HG03354 (cell line): ENCODE measurements at regions not wholly inside any gene's neighbourhood (a gene's known extent, or its start where the extent isn't known, plus 50 kb on each side); places are given as distances from the start of the nearest gene placed in this dataset.

Experiments used
- ATAC-seq: cut with Tn5 transposase; IDR thresholded peaks from one replicate; pipeline ENCODE4 v1.9.1; 2021; ENCODE audit warnings: mild to moderate bottlenecking; ENCODE audit not compliant: unreplicated experiment, poor library complexity, severe bottlenecking

- no peak for ATAC-seq
Measured at GRCh38 chr4:111499706-111500105, 645.5 kb upstream of the FAM241A start.

DNA sequence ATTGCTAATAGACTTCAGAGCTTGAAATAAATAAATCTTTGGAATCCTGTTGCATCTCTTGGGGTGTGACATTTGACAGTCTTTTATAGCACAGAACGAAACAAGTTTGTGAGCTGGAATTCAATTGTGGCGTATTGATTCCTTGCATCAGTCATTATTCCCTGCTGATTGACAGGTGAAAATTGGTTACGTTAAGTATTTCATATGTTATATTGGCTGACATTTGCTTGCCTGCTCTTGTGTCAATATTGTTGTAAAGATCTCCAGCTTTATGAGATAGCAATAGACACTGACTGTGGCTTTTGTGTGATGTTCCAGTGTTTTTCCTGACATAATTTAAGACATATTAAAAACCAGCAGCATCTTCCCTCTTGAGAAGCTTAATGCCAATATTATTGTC lies 644.4 kb upstream of the FAM241A start:
- no peak for ATAC-seq

GRCh38 chr4:111501946-111502345 lies 643.3 kb upstream of the FAM241A start:
- no peak for ATAC-seq

DNA sequence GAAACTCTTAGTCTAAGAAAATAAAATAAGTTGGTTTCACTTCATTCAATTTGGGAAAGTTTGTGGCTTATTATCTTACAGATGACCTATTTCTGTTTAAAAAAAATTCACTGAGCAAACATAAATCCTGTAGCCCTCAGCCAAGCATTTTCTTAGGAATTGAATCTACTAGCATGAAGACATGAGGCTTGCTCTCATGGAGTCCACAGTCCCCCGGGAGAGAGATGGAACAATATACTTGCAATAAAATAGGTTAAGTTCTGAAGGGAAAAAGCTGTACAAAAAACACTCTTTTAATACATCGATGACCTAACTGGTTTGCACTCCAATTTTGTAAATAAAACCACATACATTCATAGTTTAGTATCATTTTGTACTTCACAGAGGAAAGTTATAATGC lies 642.6 kb upstream of the FAM241A start:
- no peak for ATAC-seq

- ATAC-seq, result no peak
Measured at GRCh38 chr4:111506706-111507105, 638.5 kb upstream of the FAM241A start.

DNA sequence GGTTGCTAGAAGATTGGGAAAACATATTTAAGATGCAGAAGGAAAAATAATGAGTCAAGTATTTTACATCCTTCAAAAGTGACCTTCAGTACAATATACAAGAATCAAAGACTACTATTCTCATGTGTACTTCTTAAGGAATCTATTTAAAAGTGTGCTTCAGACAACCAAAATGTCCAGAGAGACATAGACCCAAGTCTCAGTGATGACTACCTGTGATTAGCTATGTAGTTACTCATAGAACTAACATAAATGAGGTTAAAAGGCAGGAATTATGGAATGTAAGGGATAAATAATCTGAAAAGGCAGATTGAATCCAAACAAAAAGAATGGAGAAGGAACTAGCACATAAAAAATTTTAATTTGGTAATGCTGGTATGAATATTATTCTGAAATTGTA lies 634.7 kb upstream of the FAM241A start:
- ATAC-seq, result no peak

DNA sequence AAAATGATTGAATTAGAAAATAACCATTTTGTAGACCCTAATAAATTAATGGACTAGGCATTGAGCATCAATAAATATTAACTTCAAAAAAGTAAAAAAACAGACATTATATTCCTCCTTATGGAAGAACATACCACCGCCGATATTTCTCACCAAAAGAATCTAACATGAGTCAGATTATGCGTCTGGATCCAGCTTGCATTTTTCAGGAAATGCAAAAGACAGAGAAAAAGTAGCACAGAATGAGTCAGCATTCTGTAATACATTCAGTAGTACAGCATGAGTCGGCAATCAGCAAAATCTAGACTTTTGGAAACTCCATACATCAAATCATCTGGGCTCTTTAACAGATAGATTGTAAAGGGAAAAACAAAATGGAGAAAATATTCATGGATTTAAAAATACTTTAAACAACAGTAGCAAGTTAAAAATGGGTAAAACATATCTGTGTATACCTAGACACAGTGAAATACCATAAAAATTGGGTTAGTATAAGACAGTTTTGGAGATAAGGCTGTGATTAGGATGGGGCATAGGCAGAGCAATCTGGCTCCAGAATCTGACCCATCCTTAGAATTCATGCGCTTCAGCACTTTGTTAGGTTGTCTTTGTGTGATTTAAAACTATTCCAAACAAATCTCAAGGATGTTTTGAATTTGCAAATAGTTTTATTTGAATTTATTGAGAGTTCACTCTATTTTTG lies 633.0 kb upstream of the FAM241A start:
- no peak for ATAC-seq

GRCh38 chr4:111519683-111520082 lies 625.6 kb upstream of the FAM241A start:
- no peak for ATAC-seq

GRCh38 chr4:111530446-111530845 lies 614.8 kb upstream of the FAM241A start:
- ATAC-seq, result no peak

DNA sequence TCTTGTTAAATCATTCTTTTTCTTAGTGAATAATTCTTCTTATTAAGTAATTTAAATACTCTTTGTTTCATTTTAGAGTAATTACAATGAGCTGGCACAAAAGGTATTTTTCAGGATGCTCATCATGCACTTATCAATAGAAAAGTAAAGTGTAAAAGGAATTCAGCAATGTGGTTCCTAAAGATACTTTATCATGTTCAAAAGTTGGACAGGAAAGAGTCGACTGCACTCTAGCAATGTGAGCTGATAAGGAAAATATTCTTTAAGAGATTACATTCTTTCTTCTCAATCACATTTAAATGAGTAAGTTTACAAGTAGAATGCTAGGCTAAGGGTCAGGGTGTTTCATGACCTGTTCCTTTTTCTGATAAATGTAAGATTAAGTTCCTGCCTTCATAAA lies 609.5 kb upstream of the FAM241A start:
- no peak for ATAC-seq

- ATAC-seq, result no peak
Measured at GRCh38 chr4:111537165-111537564, 608.1 kb upstream of the FAM241A start.

DNA sequence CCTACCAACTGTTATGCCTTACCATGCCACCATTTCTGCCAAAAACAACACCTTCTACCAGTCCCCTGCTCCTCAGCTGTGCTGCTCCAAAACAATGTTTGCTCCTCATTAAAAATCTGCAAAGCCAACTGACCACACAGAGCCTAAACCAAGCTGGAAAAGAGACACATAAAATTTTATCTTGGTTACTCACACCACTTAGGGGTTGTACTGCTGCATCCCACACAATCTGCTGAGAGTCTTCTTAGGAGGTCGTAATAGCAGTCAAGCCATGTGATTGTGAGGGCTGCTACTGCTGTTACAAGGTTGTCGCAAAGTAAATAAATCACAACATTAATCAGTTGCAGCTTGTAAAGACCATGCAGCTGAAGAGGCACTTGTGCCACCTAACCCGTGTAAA lies 607.4 kb upstream of the FAM241A start:
- ATAC-seq, result no peak

- no peak for ATAC-seq
Measured at GRCh38 chr4:111540671-111541070, 604.6 kb upstream of the FAM241A start.

DNA sequence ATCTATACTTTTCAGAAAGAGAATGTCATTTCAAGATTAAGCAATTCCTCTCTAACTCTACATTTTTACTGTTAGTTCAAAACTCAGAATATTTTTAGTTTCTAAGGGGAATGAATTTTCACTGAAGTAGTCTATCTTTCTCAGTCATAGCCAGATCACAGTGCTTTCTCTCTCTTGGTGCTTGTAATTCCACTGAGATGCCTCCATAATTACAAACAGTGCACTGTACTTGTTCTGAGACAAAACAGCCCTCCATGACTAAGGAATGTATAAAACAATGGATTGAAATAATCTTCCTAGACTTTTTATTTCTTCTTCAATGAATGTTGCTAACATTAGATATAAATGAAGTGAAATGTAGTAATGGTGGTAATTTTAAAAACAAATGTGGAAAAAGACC lies 603.2 kb upstream of the FAM241A start:
- no peak for ATAC-seq

DNA sequence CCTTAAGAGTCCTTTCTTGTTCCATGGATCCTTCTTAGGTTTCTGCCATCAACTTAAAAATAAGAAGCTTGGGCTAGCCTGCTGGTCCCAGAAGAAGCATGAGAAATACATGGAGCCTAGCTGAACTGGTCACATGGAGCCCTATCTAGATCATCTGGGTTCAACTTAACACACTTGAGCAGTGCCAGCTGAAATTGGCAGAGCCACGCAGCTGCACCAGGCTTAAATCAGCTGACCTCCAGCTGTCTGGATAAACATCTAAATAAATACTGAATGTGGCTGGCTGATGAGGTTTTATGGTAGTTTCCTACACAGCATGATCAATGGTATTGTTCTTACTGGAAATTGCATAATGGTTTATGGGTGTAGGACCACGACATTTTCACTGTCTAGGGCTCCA lies 598.4 kb upstream of the FAM241A start:
- no peak for ATAC-seq

DNA sequence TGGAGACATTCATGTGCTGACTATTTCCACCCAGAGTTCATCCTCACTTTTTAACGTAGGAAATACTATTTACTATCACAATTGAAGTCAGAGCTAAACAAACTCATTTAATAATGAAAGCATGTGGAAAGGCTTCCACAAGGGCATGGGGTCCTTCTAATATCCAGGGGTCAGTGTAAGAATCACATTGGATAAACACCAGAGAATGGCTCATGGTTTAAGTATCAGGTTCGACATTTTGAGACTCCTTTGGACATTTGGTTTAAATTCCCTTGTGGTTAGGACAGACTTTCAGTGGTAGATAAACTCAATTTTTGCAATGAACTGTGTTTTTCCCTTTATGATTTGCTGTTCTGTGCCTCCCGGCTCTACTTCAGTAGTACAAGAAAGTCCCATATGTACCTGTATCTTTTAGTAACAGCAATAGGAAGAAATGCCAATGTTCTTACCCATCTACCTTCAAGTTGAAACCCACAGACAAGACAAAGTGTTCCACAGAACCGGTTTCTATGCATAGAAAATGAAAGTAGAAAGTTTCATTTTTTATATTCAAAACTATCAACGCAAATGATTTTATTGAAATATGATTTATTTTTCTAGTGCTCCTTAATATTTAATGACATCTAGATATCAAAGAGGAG lies 589.0 kb upstream of the FAM241A start:
- no peak for ATAC-seq

GRCh38 chr4:111556851-111557250 lies 588.4 kb upstream of the FAM241A start:
- no peak for ATAC-seq

- no peak for ATAC-seq
Measured at GRCh38 chr4:111562826-111563225, 582.4 kb upstream of the FAM241A start.

- no peak for ATAC-seq
Measured at GRCh38 chr4:111572470-111572869, 572.8 kb upstream of the FAM241A start.

DNA sequence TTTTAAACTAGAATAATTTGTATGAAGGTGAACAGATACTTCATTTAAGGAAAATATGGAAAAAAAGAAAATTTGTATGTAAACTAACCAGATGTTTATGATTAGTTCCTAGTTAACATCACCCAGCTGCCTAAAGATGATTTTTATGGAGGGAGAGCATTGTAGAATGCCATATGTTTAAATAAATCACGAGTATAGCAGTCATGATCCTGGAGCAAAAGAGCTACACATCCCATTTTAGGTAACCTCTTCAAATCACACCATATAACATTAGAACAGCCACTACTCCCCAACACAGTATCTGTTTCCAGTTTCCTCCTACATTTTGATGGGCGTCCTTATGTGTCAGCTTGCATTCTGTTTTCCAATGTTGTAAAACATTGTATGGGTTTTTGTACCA lies 571.9 kb upstream of the FAM241A start:
- ATAC-seq, result no peak

GRCh38 chr4:111579767-111580166 lies 565.5 kb upstream of the FAM241A start:
- ATAC-seq, result no peak

DNA sequence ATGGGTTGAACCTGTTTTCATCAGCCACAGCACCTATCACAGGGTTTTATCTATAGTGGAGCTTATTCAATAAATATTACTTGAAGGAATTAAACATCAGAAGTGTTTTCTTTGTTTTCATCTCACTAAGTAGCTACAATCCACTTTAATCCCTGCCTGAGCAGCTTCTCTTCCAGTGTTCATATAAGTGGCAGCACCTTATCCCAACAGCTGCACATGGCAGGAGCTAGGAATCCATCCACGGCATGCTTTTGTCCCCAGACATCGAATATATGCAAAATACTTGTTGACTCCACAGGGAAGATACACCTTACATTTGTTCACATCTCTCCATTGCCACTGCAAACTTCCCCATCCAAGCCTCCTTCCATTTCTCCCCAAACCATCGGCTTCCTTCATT lies 549.8 kb upstream of the FAM241A start:
- no peak for ATAC-seq
